IMR-90 (cell line): ENCODE measurements at regions not wholly inside any gene's neighbourhood (a gene's known extent, or its start where the extent isn't known, plus 50 kb on each side); places are given as distances from the start of the nearest gene placed in this dataset.

ENCODE experiments used
- ATAC-seq: fragments of 200-7000 bp; cut with Tn5 transposase; 2 replicates; pipeline ENCODE4 v1.9.1; 2020; ENCODE audit warnings: low read depth, mild to moderate bottlenecking, moderate library complexity
- BruUV-seq: library from RNA; stranded (reverse); fragments of 400-500 nt; replicated peaks from 2 replicates; lab custom pipeline; 2021; lab: Mats Ljungman, UMichigan
- CTCF ChIA-PET: fragments of 300-600 bp; formaldehyde crosslinking; extraction: SDS; loops from one replicate; lab custom pipeline; 2021; ENCODE audit warnings: antibody characterized with exemption; lab: Yijun Ruan, JAX
- POLR2A ChIA-PET: fragments of 300-600 bp; sonication (Branson Sonifier 250); formaldehyde crosslinking; loops from one replicate; lab custom pipeline; 2022; ENCODE audit warnings: antibody characterized with exemption; ENCODE audit not compliant: unreplicated experiment; lab: Charles Lee
- DNase-seq: peaks from one replicate; pipeline ENCODE4 v3.0.0; 2013
- H2AFZ ChIP-seq: replicated peaks from 2 replicates; pipeline ENCODE3; 2013; ENCODE audit warnings: low read length, mild to moderate bottlenecking; ENCODE audit not compliant: poor library complexity
- H2AK5ac ChIP-seq: 2 replicates; pipeline ENCODE4 v1.6.1; 2013; ENCODE audit warnings: low read depth, low read length, inconsistent platforms
- H2AK9ac ChIP-seq: replicated peaks from 2 replicates; pipeline ENCODE3; 2013; ENCODE audit warnings: mild to moderate bottlenecking, low read depth, low read length, moderate library complexity; ENCODE audit not compliant: poor library complexity
- H2BK120ac ChIP-seq: 2 replicates; pipeline ENCODE4 v1.6.1; 2013; ENCODE audit warnings: low read depth, low read length, inconsistent platforms
- H2BK15ac ChIP-seq: 3 replicates; pipeline ENCODE4 v1.6.1; 2013; ENCODE audit warnings: low read depth, low read length, inconsistent platforms
- H2BK20ac ChIP-seq: 2 replicates; pipeline ENCODE4 v1.6.1; 2013; ENCODE audit warnings: low read depth, mild to moderate bottlenecking, inconsistent platforms, low read length, moderate library complexity
- H2BK5ac ChIP-seq: 2 replicates; pipeline ENCODE4 v1.6.1; 2013; ENCODE audit warnings: mild to moderate bottlenecking, low read depth, low read length, inconsistent platforms; ENCODE audit not compliant: poor library complexity, severe bottlenecking
- H3K14ac ChIP-seq: replicated peaks from 2 replicates; pipeline ENCODE4 v1.6.1; 2013; ENCODE audit warnings: low read depth, low read length, inconsistent platforms
- H3K18ac ChIP-seq: 2 replicates; pipeline ENCODE4 v1.6.1; 2013; ENCODE audit warnings: low read depth, low read length, control low read depth
- H3K23ac ChIP-seq: 2 replicates; pipeline ENCODE4 v1.6.1; 2013; ENCODE audit warnings: low read depth, low read length, inconsistent platforms
- H3K27ac ChIP-seq: 2 replicates; pipeline ENCODE4 v1.5.1; 2013; ENCODE audit warnings: mild to moderate bottlenecking, control low read depth, low read length; ENCODE audit not compliant: insufficient read depth
- H3K27me3 ChIP-seq: 2 replicates; pipeline ENCODE4 v1.6.1; 2013; ENCODE audit warnings: low read length; ENCODE audit not compliant: control insufficient read depth, insufficient read depth
- H3K36me3 ChIP-seq: 2 replicates; pipeline ENCODE4 v1.6.1; 2013; ENCODE audit warnings: low read length, mixed read lengths; ENCODE audit not compliant: control insufficient read depth, insufficient read depth
- H3K4ac ChIP-seq: 2 replicates; pipeline ENCODE4 v1.6.1; 2013; ENCODE audit warnings: low read depth, low read length, inconsistent platforms
- H3K4me1 ChIP-seq: 2 replicates; pipeline ENCODE4 v1.6.1; 2013; ENCODE audit warnings: low read length, mixed read lengths; ENCODE audit not compliant: control insufficient read depth, insufficient read depth
- H3K4me2 ChIP-seq: 2 replicates; pipeline ENCODE4 v1.6.1; 2013; ENCODE audit warnings: low read depth, mild to moderate bottlenecking, control low read depth, low read length, moderate library complexity
- H3K4me3 ChIP-seq: 2 replicates; pipeline ENCODE4 v1.5.1; 2013; ENCODE audit warnings: low read depth, mild to moderate bottlenecking, control low read depth, low read length, moderate library complexity; ENCODE audit not compliant: insufficient read depth
- H3K56ac ChIP-seq: 2 replicates; pipeline ENCODE4 v1.6.1; 2013; ENCODE audit warnings: low read length, inconsistent platforms; ENCODE audit not compliant: insufficient read depth; ENCODE audit errors: extremely low read depth
- H3K79me1 ChIP-seq, 2 experiments: 2 replicates each; pipeline ENCODE4 v1.6.1; 2013; ENCODE audit warnings: low read length in 2 of 2, inconsistent platforms in 1 of 2, low read depth in 1 of 2
- H3K9ac ChIP-seq: 2 replicates; pipeline ENCODE4 v1.6.1; 2013; ENCODE audit warnings: low read depth, low read length, control low read depth
- H3K9me1 ChIP-seq: 2 replicates; pipeline ENCODE4 v1.6.1; 2013; ENCODE audit warnings: low read length, inconsistent platforms; ENCODE audit not compliant: insufficient read depth
- H3K9me3 ChIP-seq: 2 replicates; pipeline ENCODE4 v1.6.1; 2013; ENCODE audit warnings: low read length; ENCODE audit not compliant: control insufficient read depth, insufficient read depth
- H4K20me1 ChIP-seq: 2 replicates; pipeline ENCODE4 v1.6.1; 2013; ENCODE audit warnings: low read length, inconsistent platforms; ENCODE audit not compliant: insufficient read depth
- H4K5ac ChIP-seq: 2 replicates; pipeline ENCODE4 v1.6.1; 2013; ENCODE audit warnings: mild to moderate bottlenecking, low read depth, low read length, control low read depth
- H4K8ac ChIP-seq, 2 experiments: 2 replicates each; pipeline ENCODE4 v1.6.1; 2013; ENCODE audit warnings: low read depth in 2 of 2, low read length in 2 of 2, control low read depth in 1 of 2, inconsistent platforms in 1 of 2
- H4K91ac ChIP-seq: 2 replicates; pipeline ENCODE4 v1.6.1; 2013; ENCODE audit warnings: low read depth, low read length, inconsistent platforms; ENCODE audit not compliant: insufficient read depth
- BHLHE40 ChIP-seq: fragments of 150-350 bp; IDR thresholded peaks from 2 replicates; pipeline ENCODE4 v1.6.1; 2016; ENCODE audit warnings: mild to moderate bottlenecking, low read depth, low read length
- CTCF ChIP-seq: conservative IDR thresholded peaks from 2 replicates; pipeline ENCODE4 v1.5.1; 2012; ENCODE audit warnings: mild to moderate bottlenecking, low read depth, low read length, improper control_type of control experiment
- MAFK ChIP-seq: IDR thresholded peaks from 2 replicates; pipeline ENCODE4 v1.6.1; 2012; ENCODE audit warnings: low read depth, low read length, improper control_type of control experiment
- dilution Hi-C: fragments of 300-500 bp; cut with HindIII; formaldehyde crosslinking; loops from one replicate; pipeline ENCODE4 v1.14.3; 2018; ENCODE audit warnings: low sequenced_read_pairs; ENCODE audit not compliant: unreplicated experiment
- in situ Hi-C: fragments of 300-500 bp; cut with MboI; formaldehyde crosslinking; loops from 3 replicates; pipeline ENCODE4 v1.14.3; 2019; ENCODE audit warnings: low sequenced_read_pairs, inconsistent platforms, mixed read lengths
- intact Hi-C: fragments of 100-400 bp; cut with micrococcal nuclease; formaldehyde crosslinking; loops from 2 replicates; pipeline ENCODE4 v1.10.0; 2022

GRCh38 chr5:28877050-28877449 lies 1838.7 kb upstream of the CDH9 start:
- Histone ChIP-seq H2BK5ac (no peak overlapping the region), H4K20me1 (no peaks in the 10 kb centered on the region), H2AFZ (no peak overlapping the region), H3K79me1 (no peaks in the 10 kb centered on the region), H3K4me3 (no peak overlapping the region), H3K18ac (no peak overlapping the region), H3K4ac (no peak overlapping the region), H2AK5ac (no peak overlapping the region), H3K9me3 (peaks cover 2% of the 10 kb centered on the region), H3K9ac (no peak overlapping the region), H4K8ac (no peak overlapping the region), H3K14ac (no peak overlapping the region), H2BK20ac (no peak overlapping the region), H4K5ac (no peak overlapping the region), H3K4me1 (no peaks in the 10 kb centered on the region), H3K27me3 (no peaks in the 10 kb centered on the region), H3K23ac (no peak overlapping the region), H3K9me1 (no peaks in the 10 kb centered on the region), H4K91ac (no peak overlapping the region), H3K4me2 (no peak overlapping the region), H2BK120ac (no peak overlapping the region), H2BK15ac (no peak overlapping the region), H3K36me3 (no peaks in the 10 kb centered on the region), H3K56ac (no peak overlapping the region), H3K27ac (no peak overlapping the region), H2AK9ac (no peak overlapping the region)
- TF ChIP-seq BHLHE40 (no peak), CTCF (no peak), MAFK (peak; percentile 50; the same call in 1 of the 2 replicates)
- no TSS peak for BruUV-seq
- no peak for ATAC-seq
- in situ Hi-C loops (no loop called here), dilution Hi-C loops (no loop called here), intact Hi-C loops (no loop called here)
- DNase-seq: no peak
- ChIA-PET CTCF (no interaction called here), POLR2A (no interaction called here)
